GM21423 (cell line): ENCODE measurements at regions not wholly inside any gene's neighbourhood (a gene's known extent, or its start where the extent isn't known, plus 50 kb on each side); places are given as distances from the start of the nearest gene placed in this dataset.

ENCODE experiments used
- ATAC-seq: cut with Tn5 transposase; IDR thresholded peaks from one replicate; pipeline ENCODE4 v1.9.1; 2021; ENCODE audit warnings: mild to moderate bottlenecking, moderate library complexity; ENCODE audit not compliant: unreplicated experiment

GRCh38 chr15:35657679-35658311 is 111.8 kb upstream of the DPH6 start:
- no peak for ATAC-seq

- ATAC-seq, result no peak
Observed at GRCh38 chr15:35663956-35664355, 118.0 kb upstream of the DPH6 start.

GRCh38 chr15:35665896-35666536 is 120.1 kb upstream of the DPH6 start:
- no peak for ATAC-seq

- ATAC-seq, result no peak
Observed at GRCh38 chr15:35667908-35668307, 121.9 kb upstream of the DPH6 start.

GRCh38 chr15:35669021-35669420 is 123.1 kb upstream of the DPH6 start:
- no peak for ATAC-seq

- ATAC-seq, result no peak
Observed at GRCh38 chr15:35669432-35670045, 123.6 kb upstream of the DPH6 start.

GRCh38 chr15:35671197-35671596 is 125.2 kb upstream of the DPH6 start:
- no peak for ATAC-seq

- no peak for ATAC-seq
Observed at GRCh38 chr15:35671981-35672380, 126.0 kb upstream of the DPH6 start.

GRCh38 chr15:35673093-35673684 is 127.2 kb upstream of the DPH6 start:
- ATAC-seq, result peak; percentile 65

GRCh38 chr15:35674873-35675781 is 129.2 kb upstream of the DPH6 start:
- no peak for ATAC-seq

GRCh38 chr15:35678774-35679173 is 132.8 kb upstream of the DPH6 start:
- no peak for ATAC-seq

- ATAC-seq, result no peak
Observed at GRCh38 chr15:35679186-35679585, 133.2 kb upstream of the DPH6 start.

GRCh38 chr15:35680951-35681350 is 135.0 kb upstream of the DPH6 start:
- ATAC-seq, result no peak

- ATAC-seq, result no peak
Observed at GRCh38 chr15:35686347-35686746, 140.4 kb upstream of the DPH6 start.

- no peak for ATAC-seq
Observed at GRCh38 chr15:35689266-35689665, 143.3 kb upstream of the DPH6 start.

- ATAC-seq, result no peak
Observed at GRCh38 chr15:35690089-35690488, 144.1 kb upstream of the DPH6 start.

- no peak for ATAC-seq
Observed at GRCh38 chr15:35690698-35691116, 144.7 kb upstream of the DPH6 start.

- ATAC-seq, result no peak
Observed at GRCh38 chr15:35691173-35691761, 145.3 kb upstream of the DPH6 start.

- no peak for ATAC-seq
Observed at GRCh38 chr15:35691891-35692867, 146.2 kb upstream of the DPH6 start.
